Hematopoietic multipotent progenitor cell (in vitro differentiated cells): ENCODE measurements at regions not wholly inside any gene's neighbourhood (a gene's known extent, or its start where the extent isn't known, plus 50 kb on each side); places are given as distances from the start of the nearest gene placed in this dataset.
"Not testable (repeated sequence)": the region's sequence is repeated elsewhere in the genome, so short reads cannot be mapped to it uniquely, and the experiment has no call there.

Source experiments
- DNase-seq, 3 donors: peaks; one replicate each; pipeline ENCODE4 v3.0.0-alpha.2; 2011 to 2015; ENCODE audit warnings: low read depth in 2 of 3, low spot score in 2 of 3

- DNase-seq: no peak
These were observed 276.5 kb upstream of the USP25 start for GRCh38 chr21:15453261-15453660.

- DNase-seq: not testable (repeated sequence)
These were observed 276.0 kb upstream of the USP25 start for GRCh38 chr21:15453785-15454184.

GRCh38 chr21:15454931-15455330 is 274.9 kb upstream of the USP25 start:
- DNase-seq: not testable (repeated sequence)

GRCh38 chr21:15455819-15456462 is 273.8 kb upstream of the USP25 start:
- no peak for DNase-seq

GRCh38 chr21:15457965-15458364 is 271.8 kb upstream of the USP25 start:
- DNase-seq: no peak

GRCh38 chr21:15462092-15462491 is 267.7 kb upstream of the USP25 start:
- DNase-seq: no peak

GRCh38 chr21:15466329-15466728 is 263.5 kb upstream of the USP25 start:
- DNase-seq: no peak

- DNase-seq: no peak
These were observed 261.4 kb upstream of the USP25 start for GRCh38 chr21:15468368-15468767.

- DNase-seq: no peak
These were observed 257.4 kb upstream of the USP25 start for GRCh38 chr21:15472108-15473040.

GRCh38 chr21:15477773-15478172 is 252.0 kb upstream of the USP25 start:
- not testable (repeated sequence) for DNase-seq

- DNase-seq: no peak
These were observed 249.6 kb upstream of the USP25 start for GRCh38 chr21:15480160-15480559.

GRCh38 chr21:15483138-15483780 is 246.5 kb upstream of the USP25 start:
- peak; percentile 37 to 94 (median 91) for DNase-seq

- no peak for DNase-seq
These were observed 243.2 kb upstream of the USP25 start for GRCh38 chr21:15486460-15487195.

- DNase-seq: no peak
These were observed 242.6 kb upstream of the USP25 start for GRCh38 chr21:15487196-15487550.

- no peak for DNase-seq
These were observed 238.7 kb upstream of the USP25 start for GRCh38 chr21:15491100-15491499.

- peak in 1 of 3 donors; percentile 33 for DNase-seq
These were observed 236.1 kb upstream of the USP25 start for GRCh38 chr21:15493646-15494045.

GRCh38 chr21:15494481-15494880 is 235.3 kb upstream of the USP25 start:
- DNase-seq: no peak

- no peak for DNase-seq
These were observed 233.8 kb upstream of the USP25 start for GRCh38 chr21:15495965-15496364.

- no peak for DNase-seq
These were observed 232.9 kb upstream of the USP25 start for GRCh38 chr21:15496911-15497310.

- DNase-seq: no peak
These were observed 231.3 kb upstream of the USP25 start for GRCh38 chr21:15498455-15498854.

GRCh38 chr21:15506086-15506485 is 223.7 kb upstream of the USP25 start:
- DNase-seq: no peak
